B cell (primary cell): ENCODE measurements at regions not wholly inside any gene's neighbourhood (a gene's known extent, or its start where the extent isn't known, plus 50 kb on each side); places are given as distances from the start of the nearest gene placed in this dataset.

Source experiments
- CTCF ChIP-seq: fragments of 200-600 bp; IDR thresholded peaks from one replicate; pipeline ENCODE4 v1.8.0; 2022; ENCODE audit warnings: antibody characterized with exemption, mild to moderate bottlenecking
- EZH2 ChIP-seq: IDR thresholded peaks from 2 replicates; pipeline ENCODE4 v1.6.1; 2012; ENCODE audit warnings: borderline replicate concordance, low read depth, mild to moderate bottlenecking, moderate library complexity, low read length; ENCODE audit not compliant: insufficient read depth, poor library complexity, severe bottlenecking

GRCh38 chr17:52930145-52930544 is 771.6 kb upstream of the CA10 start:
- TF ChIP-seq CTCF (no peak), EZH2 (no peak)
